ENCODE measurements at regions not wholly inside any gene's neighbourhood (a gene's known extent, or its start where the extent isn't known, plus 50 kb on each side); places are given as distances from the start of the nearest gene placed in this dataset.

GRCh38 chr19:57053401-57053800 lies 66.4 kb upstream of the USP29 start:
- Histone ChIP-seq H3K4me2 (ENCODE audit: low read length) (no peak overlapping the region), H3K9me3 (ENCODE audit: low read length) (peaks cover 7% of the 10 kb centered on the region), H3F3A (ENCODE audit: insufficient read depth, low read length, poor library complexity, severe bottlenecking) (no peaks in the 10 kb centered on the region), H3K27me3 (ENCODE audit: insufficient read depth, low read depth, low read length) (no peaks in the 10 kb centered on the region), H3K36me3 (ENCODE audit: insufficient read depth, low read length) (no peaks in the 10 kb centered on the region), H3K27ac (ENCODE audit: low read length) (no peak overlapping the region), H3K79me2 (replicated peaks; ENCODE audit: insufficient read depth, low read length) (no peaks in the 10 kb centered on the region), H3K9me2 (ENCODE audit: insufficient read depth, low read length) (no peaks in the 10 kb centered on the region), H2AFZ (ENCODE audit: low read depth, low read length) (no peak overlapping the region), H3K4me3 (ENCODE audit: low read length) (no peak overlapping the region), H3K9ac (ENCODE audit: low read length) (no peak overlapping the region), H4K20me1 (ENCODE audit: insufficient read depth) (no peaks in the 10 kb centered on the region)
- no peak for TF ChIP-seq REST (IDR thresholded peaks at IDR 0.05; ENCODE audit: borderline replicate concordance)

GRCh38 chr19:57055956-57056355 lies 63.8 kb upstream of the USP29 start:
- Histone ChIP-seq H3K9ac (ENCODE audit: low read length) (no peak overlapping the region), H3K9me3 (ENCODE audit: low read length) (peaks cover 9% of the 10 kb centered on the region)

More at GRCh38 chr19:57055956-57056355, 63.8 kb upstream of the USP29 start:
- no peak overlapping the region for H3K4me3 ChIP-seq (ENCODE audit: low read length)
- no peak overlapping the region for H2AFZ ChIP-seq (ENCODE audit: low read depth, low read length)
- H3K27ac ChIP-seq (ENCODE audit: low read length): no peak overlapping the region
- no peak overlapping the region for H3K4me2 ChIP-seq (ENCODE audit: low read length)
- H3K79me2 ChIP-seq (replicated peaks; ENCODE audit: insufficient read depth, low read length): no peaks in the 10 kb centered on the region
- no peaks in the 10 kb centered on the region for H3K27me3 ChIP-seq (ENCODE audit: insufficient read depth, low read depth, low read length)
- TF ChIP-seq POLR2AphosphoS5 (IDR thresholded peaks at IDR 0.05) (no peak), TAF1 (IDR thresholded peaks at IDR 0.05; ENCODE audit: low read depth) (no peak), SMC3 (conservative IDR thresholded peaks at IDR 0.05; ENCODE audit: poor library complexity) (no peak), EZH2 (IDR thresholded peaks at IDR 0.05; ENCODE audit: borderline replicate concordance, insufficient read depth, low read length, poor library complexity, severe bottlenecking) (no peak), EP300 (conservative IDR thresholded peaks at IDR 0.05; ENCODE audit: poor library complexity, severe bottlenecking) (no peak), RAD21 (conservative IDR thresholded peaks at IDR 0.05) (no peak), MXI1 (conservative IDR thresholded peaks at IDR 0.05; ENCODE audit: poor library complexity, severe bottlenecking) (no peak), REST (IDR thresholded peaks at IDR 0.05; ENCODE audit: borderline replicate concordance) (no peak), CTCF (IDR thresholded peaks at IDR 0.05; ENCODE audit: poor library complexity, severe bottlenecking) (no peak)
- no peaks in the 10 kb centered on the region for H3F3A ChIP-seq (ENCODE audit: insufficient read depth, low read length, poor library complexity, severe bottlenecking)
- no peaks in the 10 kb centered on the region for H3K36me3 ChIP-seq (ENCODE audit: insufficient read depth, low read length)
- no peaks in the 10 kb centered on the region for H4K20me1 ChIP-seq (ENCODE audit: insufficient read depth)
- H3K9me2 ChIP-seq (ENCODE audit: insufficient read depth, low read length): no peaks in the 10 kb centered on the region
